ENCODE measurements at regions not wholly inside any gene's neighbourhood (a gene's known extent, or its start where the extent isn't known, plus 50 kb on each side); places are given as distances from the start of the nearest gene placed in this dataset.

- DNase-seq (peak in 2 of 3 donors; percentile 40 to 55), ATAC-seq (ENCODE audit: insufficient read depth, low FRiP score) (no peak)
Measured at GRCh38 chr3:3586843-3587646, 212.2 kb upstream of the LRRN1 start.

GRCh38 chr3:3586336-3586735 lies 212.9 kb upstream of the LRRN1 start:
- Histone ChIP-seq H3K27ac (ENCODE audit: low read depth in 1 of 2, low read length in 1 of 2) (no peak overlapping the region), H3K9ac (ENCODE audit: insufficient read depth in 1 of 2, low read length in 2 of 2) (no peak overlapping the region), H3K9me3 (ENCODE audit: control insufficient read depth in 4 of 4, insufficient read depth in 3 of 4, low read length in 3 of 4) (no peaks in the 10 kb centered on the region), H3K4me1 (ENCODE audit: control insufficient read depth in 5 of 5, insufficient read depth in 5 of 5, low read length in 5 of 5) (peaks cover 0 to 6% (median 0%) of the 10 kb centered on the region in 5 donors), H3K36me3 (ENCODE audit: control insufficient read depth in 4 of 4, insufficient read depth in 4 of 4, low read length in 4 of 4) (no peaks in the 10 kb centered on the region), H3K27me3 (ENCODE audit: control insufficient read depth in 3 of 3, insufficient read depth in 3 of 3, low read length in 2 of 3) (no peaks in the 10 kb centered on the region), H3K4me3 (no peak overlapping the region)
- ATAC-seq (ENCODE audit: insufficient read depth, low FRiP score) (no peak), DNase-seq (no peak)
- 34 to 60% methylated on average over 3 of the region's 3 CpGs for WGBS, 2 donors
- no peak for TF ChIP-seq CTCF (IDR thresholded peaks at IDR 0.05; ENCODE audit: control extremely low read depth, extremely low read depth)

More at GRCh38 chr3:3586843-3587646, 212.2 kb upstream of the LRRN1 start:
- Histone ChIP-seq H3K9me3 (ENCODE audit: control insufficient read depth in 4 of 4, insufficient read depth in 3 of 4, low read length in 3 of 4) (no peaks in the 10 kb centered on the region), H3K27me3 (ENCODE audit: control insufficient read depth in 3 of 3, insufficient read depth in 3 of 3, low read length in 2 of 3) (no peaks in the 10 kb centered on the region), H3K27ac (ENCODE audit: low read depth in 1 of 2, low read length in 1 of 2) (no peak overlapping the region), H3K4me1 (ENCODE audit: control insufficient read depth in 5 of 5, insufficient read depth in 5 of 5, low read length in 5 of 5) (peaks cover 0 to 6% (median 0%) of the 10 kb centered on the region in 5 donors), H3K36me3 (ENCODE audit: control insufficient read depth in 4 of 4, insufficient read depth in 4 of 4, low read length in 4 of 4) (no peaks in the 10 kb centered on the region), H3K4me3 (no peak overlapping the region), H3K9ac (ENCODE audit: insufficient read depth in 1 of 2, low read length in 2 of 2) (no peak overlapping the region)
- 39 to 72% methylated on average over 8 of the region's 8 CpGs for WGBS, 2 donors
- no peak for TF ChIP-seq CTCF (IDR thresholded peaks at IDR 0.05; ENCODE audit: control extremely low read depth, extremely low read depth)

GRCh38 chr3:3579658-3580057 lies 219.6 kb upstream of the LRRN1 start:
- 93% methylated on average over 2 of the region's 2 CpGs for WGBS, 2 donors
- H3K9ac ChIP-seq (ENCODE audit: insufficient read depth in 1 of 2, low read length in 2 of 2), result no peak overlapping the region
- peaks cover 0 to 2% (median 0%) of the 10 kb centered on the region in 4 donors for H3K9me3 ChIP-seq (ENCODE audit: control insufficient read depth in 4 of 4, insufficient read depth in 3 of 4, low read length in 3 of 4)
- H3K27me3 ChIP-seq (ENCODE audit: control insufficient read depth in 3 of 3, insufficient read depth in 3 of 3, low read length in 2 of 3), result no peaks in the 10 kb centered on the region
- no peak for ATAC-seq (ENCODE audit: insufficient read depth, low FRiP score)
- no peak for DNase-seq
- no peak overlapping the region for H3K4me3 ChIP-seq
- H3K27ac ChIP-seq (ENCODE audit: low read depth in 1 of 2, low read length in 1 of 2), result no peak overlapping the region
- no peak for TF ChIP-seq CTCF (IDR thresholded peaks at IDR 0.05; ENCODE audit: control extremely low read depth, extremely low read depth)
- H3K36me3 ChIP-seq (ENCODE audit: control insufficient read depth in 4 of 4, insufficient read depth in 4 of 4, low read length in 4 of 4), result no peaks in the 10 kb centered on the region
- H3K4me1 ChIP-seq (ENCODE audit: control insufficient read depth in 5 of 5, insufficient read depth in 5 of 5, low read length in 5 of 5), result peaks cover 0 to 4% (median 0%) of the 10 kb centered on the region in 5 donors

Measured in lung (tissue), 11 donors.